VCaP (cell line): ENCODE measurements at regions not wholly inside any gene's neighbourhood (a gene's known extent, or its start where the extent isn't known, plus 50 kb on each side); places are given as distances from the start of the nearest gene placed in this dataset.

ENCODE experiments used
- H3K27ac ChIP-seq: fragments of 450-650 bp; 2 replicates; pipeline ENCODE4 v1.5.1; 2017
- CTCF ChIP-seq: fragments of 450-650 bp; conservative IDR thresholded peaks from 2 replicates; pipeline ENCODE4 v1.5.1; 2017; ENCODE audit warnings: mild to moderate bottlenecking, moderate library complexity

GRCh38 chr20:4413314-4414049 lies 164.4 kb upstream of the ADRA1D start:
- TF ChIP-seq CTCF = no peak

GRCh38 chr20:4412216-4412615 lies 163.1 kb upstream of the ADRA1D start:
- no peak overlapping the region for H3K27ac ChIP-seq
- no peak for TF ChIP-seq CTCF

More at GRCh38 chr20:4413314-4414049, 164.4 kb upstream of the ADRA1D start:
- no peak overlapping the region for H3K27ac ChIP-seq

- H3K27ac ChIP-seq = no peak overlapping the region
- no peak for TF ChIP-seq CTCF
These were observed 162.7 kb upstream of the ADRA1D start for GRCh38 chr20:4411744-4412143.

- no peak overlapping the region for H3K27ac ChIP-seq
- TF ChIP-seq CTCF = no peak
These were observed 157.5 kb upstream of the ADRA1D start for GRCh38 chr20:4406627-4407026.

GRCh38 chr20:4401601-4402000 lies 152.5 kb upstream of the ADRA1D start:
- TF ChIP-seq CTCF = no peak
- no peak overlapping the region for H3K27ac ChIP-seq

- TF ChIP-seq CTCF = no peak
- H3K27ac ChIP-seq = no peak overlapping the region
These were observed 135.9 kb upstream of the ADRA1D start for GRCh38 chr20:4384961-4385360.

GRCh38 chr20:4383961-4384360 lies 134.9 kb upstream of the ADRA1D start:
- no peak overlapping the region for H3K27ac ChIP-seq
- no peak for TF ChIP-seq CTCF
